ENCODE measurements at regions not wholly inside any gene's neighbourhood (a gene's known extent, or its start where the extent isn't known, plus 50 kb on each side); places are given as distances from the start of the nearest gene placed in this dataset.

DNA sequence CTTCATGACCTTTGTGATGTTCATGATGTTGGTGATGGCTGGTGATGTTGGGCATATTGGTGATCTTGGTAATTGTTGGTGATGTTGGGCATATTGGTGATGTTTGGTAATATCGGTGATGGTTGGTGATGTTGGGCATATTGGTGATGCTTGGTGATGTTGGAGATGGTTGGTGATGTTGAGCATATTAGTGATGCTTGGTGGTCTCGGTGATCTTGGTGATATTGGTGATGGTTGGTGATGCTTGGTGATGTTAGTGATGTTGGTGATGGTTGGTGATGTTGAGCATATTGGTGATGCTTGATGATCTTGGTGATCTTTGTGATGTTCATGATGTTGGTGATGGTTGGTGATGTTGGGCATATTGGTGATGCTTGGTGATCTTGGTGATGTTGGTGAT is 73.8 kb downstream of the IRX2 start:
- TF ChIP-seq, protein P1, sequence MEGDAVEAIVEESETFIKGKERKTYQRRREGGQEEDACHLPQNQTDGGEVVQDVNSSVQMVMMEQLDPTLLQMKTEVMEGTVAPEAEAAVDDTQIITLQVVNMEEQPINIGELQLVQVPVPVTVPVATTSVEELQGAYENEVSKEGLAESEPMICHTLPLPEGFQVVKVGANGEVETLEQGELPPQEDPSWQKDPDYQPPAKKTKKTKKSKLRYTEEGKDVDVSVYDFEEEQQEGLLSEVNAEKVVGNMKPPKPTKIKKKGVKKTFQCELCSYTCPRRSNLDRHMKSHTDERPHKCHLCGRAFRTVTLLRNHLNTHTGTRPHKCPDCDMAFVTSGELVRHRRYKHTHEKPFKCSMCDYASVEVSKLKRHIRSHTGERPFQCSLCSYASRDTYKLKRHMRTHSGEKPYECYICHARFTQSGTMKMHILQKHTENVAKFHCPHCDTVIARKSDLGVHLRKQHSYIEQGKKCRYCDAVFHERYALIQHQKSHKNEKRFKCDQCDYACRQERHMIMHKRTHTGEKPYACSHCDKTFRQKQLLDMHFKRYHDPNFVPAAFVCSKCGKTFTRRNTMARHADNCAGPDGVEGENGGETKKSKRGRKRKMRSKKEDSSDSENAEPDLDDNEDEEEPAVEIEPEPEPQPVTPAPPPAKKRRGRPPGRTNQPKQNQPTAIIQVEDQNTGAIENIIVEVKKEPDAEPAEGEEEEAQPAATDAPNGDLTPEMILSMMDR (IDR thresholded peaks at IDR 0.05; ENCODE audit: extremely low read depth, insufficient read depth, missing control alignments): no peak
- in situ Hi-C loops (cut with MboI; ENCODE audit: low pct_unique_long_range_greater_than_20kb, low sequenced_read_pairs, unreplicated experiment): no loop called here
- DNase-seq (ENCODE audit: low spot score): no peak

DNA sequence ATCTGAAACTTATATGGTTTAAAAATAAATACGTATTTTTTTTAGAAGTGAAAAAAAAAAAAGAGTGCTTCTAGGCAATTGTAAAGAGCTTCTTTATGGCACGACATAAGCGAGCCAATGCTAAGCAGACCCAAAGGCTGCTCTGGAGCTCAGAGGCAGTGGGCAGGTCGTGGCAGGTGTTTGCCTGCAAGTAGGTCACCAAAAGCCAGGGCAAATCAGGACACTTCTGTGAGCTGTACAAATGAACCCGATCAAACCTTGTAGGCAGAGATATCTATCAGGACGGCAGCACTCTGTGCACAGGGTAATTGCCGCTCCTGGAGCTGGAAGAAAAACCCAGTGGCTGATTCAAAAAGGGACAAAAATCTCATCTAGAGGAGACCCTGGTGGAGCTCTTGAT is 75.9 kb downstream of the IRX2 start:
- DNase-seq (ENCODE audit: low spot score): no peak
- in situ Hi-C loops (cut with MboI; ENCODE audit: low pct_unique_long_range_greater_than_20kb, low sequenced_read_pairs, unreplicated experiment): no loop called here
- TF ChIP-seq, protein P1 (IDR thresholded peaks at IDR 0.05; ENCODE audit: extremely low read depth, insufficient read depth, missing control alignments): no peak

- in situ Hi-C loops (cut with MboI; ENCODE audit: low pct_unique_long_range_greater_than_20kb, low sequenced_read_pairs, unreplicated experiment): no loop called here
- TF ChIP-seq, protein P1 (IDR thresholded peaks at IDR 0.05; ENCODE audit: extremely low read depth, insufficient read depth, missing control alignments): no peak
- DNase-seq (ENCODE audit: low spot score): no peak
These were observed 77.0 kb downstream of the IRX2 start for GRCh38 chr5:2674456-2674855.

DNA sequence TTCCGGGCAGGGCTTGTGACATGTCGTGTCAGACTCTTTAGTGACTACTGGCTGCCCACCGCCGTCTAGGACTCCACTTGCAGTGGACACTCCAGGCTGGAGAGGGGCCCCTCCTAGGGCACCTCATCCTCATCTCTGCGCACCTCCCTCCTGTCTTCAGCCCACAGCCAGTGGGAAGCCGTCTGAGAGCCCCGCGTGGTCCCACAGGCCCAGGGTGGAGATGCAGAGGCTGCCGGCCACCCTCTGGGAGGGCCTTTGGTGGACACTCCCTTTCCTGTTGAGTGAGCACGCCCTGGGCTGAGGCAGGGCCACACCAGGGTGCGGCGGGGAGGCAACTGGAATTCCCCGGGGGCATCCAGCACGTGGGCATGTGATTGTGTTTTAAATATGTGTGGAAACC is 80.5 kb downstream of the IRX2 start:
- TF ChIP-seq, protein P1 (IDR thresholded peaks at IDR 0.05; ENCODE audit: extremely low read depth, insufficient read depth, missing control alignments): no peak
- DNase-seq (ENCODE audit: low spot score): no peak
- in situ Hi-C loops (cut with MboI; ENCODE audit: low pct_unique_long_range_greater_than_20kb, low sequenced_read_pairs, unreplicated experiment): no loop called here

DNA sequence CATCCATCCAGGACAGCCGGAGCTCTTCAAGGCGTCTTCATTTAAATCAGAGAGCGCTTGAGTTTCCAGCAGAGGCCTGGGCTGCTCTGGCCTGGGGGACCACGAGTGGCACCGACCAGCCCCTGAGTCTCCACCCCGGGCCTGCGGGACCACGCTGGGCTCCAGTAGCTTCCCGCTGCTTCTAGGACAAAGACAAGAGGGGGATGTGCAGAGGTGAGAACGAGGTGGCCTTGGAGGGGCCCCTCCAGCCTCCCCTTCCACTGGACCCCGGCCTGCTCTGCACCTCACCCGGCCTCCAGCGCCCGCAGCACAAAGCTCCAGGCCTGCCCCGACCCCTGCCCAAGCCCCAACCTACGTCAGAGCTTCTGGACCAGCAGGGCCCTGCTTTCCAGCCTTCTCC is 81.6 kb downstream of the IRX2 start:
- no peak for DNase-seq (ENCODE audit: low spot score)
- TF ChIP-seq, protein P1 (IDR thresholded peaks at IDR 0.05; ENCODE audit: extremely low read depth, insufficient read depth, missing control alignments): no peak
- in situ Hi-C loops (cut with MboI; ENCODE audit: low pct_unique_long_range_greater_than_20kb, low sequenced_read_pairs, unreplicated experiment): no loop called here

DNA sequence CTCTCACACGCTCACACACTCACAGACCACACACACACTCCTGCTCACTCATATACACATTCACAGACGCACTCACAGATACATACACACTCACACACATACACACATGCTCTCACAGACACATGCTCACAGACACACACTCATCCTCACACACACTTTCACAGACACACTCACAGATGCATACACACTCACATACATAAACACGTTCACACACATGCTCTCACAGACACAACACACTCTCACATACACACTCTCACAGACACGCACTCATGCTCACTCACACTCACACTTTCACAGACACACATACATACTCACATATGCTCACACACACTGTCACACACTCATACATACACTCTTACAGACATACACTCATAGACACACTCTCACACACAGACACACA is 82.2 kb downstream of the IRX2 start:
- in situ Hi-C loops (cut with MboI; ENCODE audit: low pct_unique_long_range_greater_than_20kb, low sequenced_read_pairs, unreplicated experiment): no loop called here
- DNase-seq (ENCODE audit: low spot score): no peak
- TF ChIP-seq, protein P1 (IDR thresholded peaks at IDR 0.05; ENCODE audit: extremely low read depth, insufficient read depth, missing control alignments): no peak

- TF ChIP-seq, protein P1 (IDR thresholded peaks at IDR 0.05; ENCODE audit: extremely low read depth, insufficient read depth, missing control alignments): no peak
These were observed 85.4 kb downstream of the IRX2 start for GRCh38 chr5:2666081-2666480.

More at GRCh38 chr5:2666081-2666480, 85.4 kb downstream of the IRX2 start:
- in situ Hi-C loops (cut with MboI; ENCODE audit: low pct_unique_long_range_greater_than_20kb, low sequenced_read_pairs, unreplicated experiment): no loop called here
- DNase-seq (ENCODE audit: low spot score): no peak

Measured in GM13977 (cell line).